A172 (cell line): ENCODE measurements at regions not wholly inside any gene's neighbourhood (a gene's known extent, or its start where the extent isn't known, plus 50 kb on each side); places are given as distances from the start of the nearest gene placed in this dataset.
A peak's percentile ranks its signal among the peaks of the same experiment; 100 is the strongest.

Experiments used
- DNase-seq: peaks from one replicate; pipeline ENCODE4 v3.0.0-alpha.2; 2015; ENCODE audit warnings: low spot score

- DNase-seq: peak; percentile 90
Observed at GRCh38 chr12:27179400-27180214, 64.5 kb upstream of the STK38L start.

DNA sequence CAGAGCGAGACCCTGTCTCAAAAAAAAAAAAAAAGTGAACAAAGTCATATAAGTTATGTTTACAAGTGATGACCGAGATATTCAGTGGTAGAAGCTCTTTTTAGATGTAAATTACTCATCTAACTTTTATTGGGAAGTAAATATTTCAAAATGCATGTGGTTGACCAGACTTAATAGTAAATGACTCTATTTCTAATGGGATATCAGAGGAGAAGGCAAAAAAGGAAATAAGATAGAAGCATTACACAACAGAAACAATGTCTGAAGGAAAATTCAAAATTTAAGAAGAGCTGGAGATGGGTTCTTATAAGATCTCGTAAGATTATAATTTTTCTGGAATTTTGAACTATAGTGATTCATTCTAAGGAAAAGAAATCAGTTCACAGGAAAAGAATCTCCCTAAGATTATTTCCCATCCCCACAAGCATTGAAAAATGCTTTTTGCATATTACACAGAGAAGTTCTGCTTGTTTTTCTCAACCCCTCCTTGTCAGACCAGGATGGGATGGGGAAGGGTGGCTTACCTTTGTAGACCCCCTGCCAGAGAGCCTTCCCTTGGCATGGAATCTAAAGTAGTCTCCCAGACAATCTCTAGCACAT, 63.1 kb upstream of the STK38L start:
- DNase-seq: no peak

DNA sequence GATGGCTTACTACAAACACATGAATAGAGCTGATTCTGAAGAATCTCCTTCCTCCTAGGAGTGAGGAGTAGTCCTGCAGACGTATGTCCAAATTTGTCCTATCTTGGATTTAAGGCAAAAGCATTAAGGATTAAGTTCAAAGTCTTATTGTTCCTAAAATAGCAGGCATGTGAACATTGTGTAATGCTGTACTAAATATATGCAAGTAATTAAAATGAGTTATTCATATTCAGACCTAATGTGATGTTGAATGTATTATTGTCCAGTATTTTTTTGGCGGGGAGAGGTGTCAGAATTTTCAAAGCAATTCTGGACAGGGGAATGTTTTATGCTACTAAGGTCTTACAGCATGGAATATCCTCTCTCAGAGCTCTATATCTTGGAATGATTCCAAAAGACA, 60.7 kb upstream of the STK38L start:
- DNase-seq: no peak

DNA sequence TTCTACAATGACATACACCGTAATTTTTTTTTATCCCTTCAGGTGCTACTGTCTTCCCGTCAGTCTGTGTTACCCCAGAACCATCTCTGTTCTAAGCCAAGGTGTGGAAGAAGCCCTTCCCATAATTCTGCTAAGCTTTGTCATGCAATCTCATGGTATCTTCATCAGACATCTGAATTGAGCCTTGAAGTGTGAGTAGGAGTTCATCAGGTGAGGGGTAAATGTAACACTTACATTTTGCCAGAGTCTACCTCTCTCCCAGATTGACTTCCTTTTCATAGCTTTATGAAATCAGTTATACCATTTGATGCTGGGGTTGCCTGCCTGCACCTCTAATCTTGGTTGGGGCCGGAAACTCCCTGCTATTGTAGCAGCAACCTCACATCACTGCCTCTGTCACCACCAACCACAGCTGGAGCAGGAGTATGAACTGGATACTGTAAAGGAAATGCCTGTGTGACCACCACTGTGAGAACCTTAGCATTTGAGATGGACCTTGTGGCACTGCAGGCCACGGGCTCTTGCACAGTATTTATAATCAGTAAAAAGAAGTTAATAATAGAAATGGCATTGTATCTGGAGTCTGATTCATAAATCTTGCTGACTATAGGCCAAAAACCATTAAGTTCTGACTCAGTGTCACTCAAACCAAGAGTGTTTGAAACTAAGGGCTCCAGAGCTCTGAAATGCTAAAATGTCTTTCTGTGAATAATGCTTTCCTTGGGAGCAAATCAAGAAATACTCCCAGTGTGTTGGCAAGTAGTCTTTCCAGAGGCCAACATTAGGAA, 58.7 kb upstream of the STK38L start:
- peak; percentile 71 for DNase-seq

DNA sequence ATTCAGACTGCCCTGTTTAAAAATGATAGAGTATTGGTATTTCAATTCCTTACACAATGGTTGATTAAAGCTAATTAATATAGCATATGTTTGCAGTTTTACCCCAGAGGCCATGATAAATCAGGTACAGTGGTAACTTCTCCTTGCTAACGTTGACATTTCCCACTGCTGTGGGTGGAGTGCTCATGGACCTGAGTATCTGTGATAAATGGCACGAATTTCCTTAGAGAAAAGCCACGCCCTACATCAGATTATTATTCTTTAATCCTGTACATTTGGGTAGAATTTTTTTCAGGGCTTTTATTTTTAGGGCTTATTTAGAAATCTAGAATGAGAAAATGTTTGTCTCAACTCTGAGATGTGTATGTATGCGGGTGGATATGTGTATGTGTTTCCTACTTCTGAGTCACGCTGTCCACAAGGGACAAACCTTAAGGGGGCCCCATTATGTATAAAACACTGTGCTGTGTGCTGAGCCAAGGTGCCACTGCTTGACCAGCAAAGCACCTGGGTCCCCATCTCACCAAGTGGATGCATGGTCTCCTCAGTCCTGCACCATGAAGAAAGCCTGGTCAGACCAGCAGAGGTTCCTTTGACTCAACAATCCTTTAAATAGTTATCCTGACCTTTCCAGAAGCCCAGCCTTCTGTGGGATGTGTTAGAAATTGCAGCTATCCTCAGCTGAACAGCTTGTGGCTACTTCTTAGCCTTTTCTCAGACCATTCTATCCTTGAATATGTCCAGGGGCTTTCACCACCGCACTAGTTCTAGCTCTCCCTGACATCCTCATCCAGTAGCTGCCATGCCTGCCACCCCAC, 57.9 kb upstream of the STK38L start:
- DNase-seq: no peak

DNA sequence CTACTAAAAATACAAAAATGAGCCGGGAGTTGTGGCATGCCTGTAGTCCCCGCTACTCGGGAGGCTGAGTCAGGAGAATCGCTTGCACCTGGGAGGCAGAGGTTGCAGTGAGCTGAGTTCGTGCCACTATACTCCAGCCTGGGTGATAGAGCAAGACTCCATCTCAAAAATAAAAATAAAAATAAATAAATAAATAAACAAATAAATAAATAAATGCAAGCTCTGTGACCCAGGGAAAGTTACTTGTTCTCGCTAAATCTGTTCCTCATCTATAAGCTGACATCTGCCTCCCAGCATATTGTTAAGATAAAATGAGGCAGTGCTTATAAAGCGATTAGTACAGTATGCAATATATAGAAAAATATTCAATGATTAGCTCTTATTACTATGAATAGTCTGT, 56.4 kb upstream of the STK38L start:
- DNase-seq: no peak

- no peak for DNase-seq
Observed at GRCh38 chr12:27190761-27191160, 53.3 kb upstream of the STK38L start.

- DNase-seq: no peak
Observed at GRCh38 chr12:27191531-27191930, 52.6 kb upstream of the STK38L start.

DNA sequence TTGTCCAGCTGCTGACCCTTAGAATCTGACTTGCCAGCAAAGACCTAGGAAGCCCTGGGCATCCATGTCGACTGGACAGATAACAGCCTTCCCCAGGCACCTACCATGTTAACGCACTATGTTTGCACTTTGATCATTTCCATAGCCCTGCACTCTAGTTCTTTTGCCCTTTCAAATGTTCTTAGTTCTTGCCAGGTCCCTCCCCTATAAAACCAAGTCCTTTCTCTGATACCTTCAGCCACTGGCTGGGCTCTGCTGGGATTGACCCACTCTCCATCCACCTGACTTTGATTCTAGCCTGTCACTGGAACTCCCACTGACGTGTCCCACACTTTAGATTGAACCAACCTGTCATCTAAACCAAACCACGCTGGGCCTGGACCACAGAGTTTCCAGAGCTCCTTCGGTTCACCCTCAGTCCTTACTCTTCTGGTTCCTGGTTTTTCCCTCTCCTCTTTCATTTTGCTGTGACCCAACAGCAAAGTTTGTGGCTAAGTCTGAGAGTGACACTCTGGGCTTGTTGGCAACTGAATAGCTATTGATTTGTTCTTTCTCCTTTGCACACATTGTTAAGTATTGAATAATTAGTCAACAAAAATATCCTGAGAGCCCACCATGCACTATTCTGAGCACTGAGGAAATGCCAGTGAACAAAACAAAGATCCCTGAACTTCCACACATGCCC, 51.8 kb upstream of the STK38L start:
- DNase-seq: no peak

GRCh38 chr12:27193106-27193505, 51.0 kb upstream of the STK38L start:
- DNase-seq: peak; percentile 42

DNA sequence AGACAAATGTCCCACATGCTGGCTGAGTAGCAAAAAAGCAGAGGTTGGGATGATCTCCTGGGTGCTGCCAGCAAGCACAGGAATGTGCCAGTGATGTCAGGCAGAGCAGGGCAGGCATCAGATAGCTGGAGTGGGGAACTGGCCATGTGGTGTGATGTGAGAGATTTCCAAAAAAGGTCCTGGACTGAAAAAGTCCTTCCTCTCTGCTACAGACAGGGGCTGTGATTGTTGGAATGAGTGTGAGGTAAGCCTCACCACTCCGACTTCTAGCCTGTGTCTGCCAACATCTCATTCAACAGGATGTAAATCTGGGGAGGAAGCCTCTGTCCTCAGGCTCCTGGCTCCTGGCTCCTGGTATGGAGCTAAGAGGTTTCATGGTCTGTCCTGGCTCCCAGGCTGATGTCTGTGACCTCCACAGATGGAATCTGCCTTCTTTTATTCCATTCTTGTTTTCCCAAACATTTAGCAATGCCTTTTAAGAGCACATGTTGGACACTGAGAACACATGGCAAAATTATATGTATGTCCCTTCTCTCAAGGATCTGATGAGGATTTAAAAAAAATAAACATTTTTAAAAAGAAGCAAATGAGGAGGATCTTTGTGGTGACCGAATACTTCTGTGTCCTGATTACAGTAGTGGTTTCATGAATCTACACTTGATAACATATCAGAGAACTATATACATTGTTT, 50.1 kb upstream of the STK38L start:
- DNase-seq: peak; percentile 67
